ENCODE measurements at regions not wholly inside any gene's neighbourhood (a gene's known extent, or its start where the extent isn't known, plus 50 kb on each side); places are given as distances from the start of the nearest gene placed in this dataset.

DNA sequence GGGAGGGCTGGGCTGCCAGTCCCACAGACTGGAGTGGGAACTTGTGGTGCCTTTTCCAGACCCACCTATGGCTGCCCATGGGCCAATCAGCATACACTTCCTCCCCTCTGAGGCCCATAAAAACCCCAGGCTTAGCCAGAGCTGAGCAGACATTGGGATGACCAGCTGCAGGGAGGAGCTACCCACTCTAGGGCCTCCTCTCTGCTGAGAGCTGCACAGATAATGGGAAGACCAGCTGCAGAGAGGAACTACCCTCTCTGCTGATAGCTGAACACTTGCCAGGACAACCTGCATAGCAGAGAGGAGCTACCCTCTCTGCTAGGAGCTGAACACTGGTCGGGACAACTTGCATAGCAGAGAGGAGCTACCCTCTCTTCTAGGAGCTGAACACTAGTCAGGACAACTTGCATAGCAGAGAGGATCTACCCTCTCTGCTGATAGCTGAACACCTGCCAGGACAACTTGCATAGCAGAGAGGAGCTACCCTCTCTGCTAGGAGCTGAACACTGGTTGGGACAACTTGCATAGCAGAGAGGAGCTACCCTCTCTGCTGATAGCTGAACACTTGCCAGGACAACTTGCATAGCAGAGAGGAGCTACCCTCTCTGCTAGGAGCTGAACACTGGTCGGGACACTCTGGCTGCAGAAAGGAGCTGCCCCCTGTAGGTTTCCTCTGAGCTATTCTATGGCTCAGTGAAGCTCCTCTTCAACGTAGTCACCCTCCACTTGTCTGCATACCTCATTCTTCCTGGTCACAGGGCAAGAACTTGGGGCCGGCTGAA, 88.3 kb upstream of the CACUL1 start:
- TF ChIP-seq, protein P1, sequence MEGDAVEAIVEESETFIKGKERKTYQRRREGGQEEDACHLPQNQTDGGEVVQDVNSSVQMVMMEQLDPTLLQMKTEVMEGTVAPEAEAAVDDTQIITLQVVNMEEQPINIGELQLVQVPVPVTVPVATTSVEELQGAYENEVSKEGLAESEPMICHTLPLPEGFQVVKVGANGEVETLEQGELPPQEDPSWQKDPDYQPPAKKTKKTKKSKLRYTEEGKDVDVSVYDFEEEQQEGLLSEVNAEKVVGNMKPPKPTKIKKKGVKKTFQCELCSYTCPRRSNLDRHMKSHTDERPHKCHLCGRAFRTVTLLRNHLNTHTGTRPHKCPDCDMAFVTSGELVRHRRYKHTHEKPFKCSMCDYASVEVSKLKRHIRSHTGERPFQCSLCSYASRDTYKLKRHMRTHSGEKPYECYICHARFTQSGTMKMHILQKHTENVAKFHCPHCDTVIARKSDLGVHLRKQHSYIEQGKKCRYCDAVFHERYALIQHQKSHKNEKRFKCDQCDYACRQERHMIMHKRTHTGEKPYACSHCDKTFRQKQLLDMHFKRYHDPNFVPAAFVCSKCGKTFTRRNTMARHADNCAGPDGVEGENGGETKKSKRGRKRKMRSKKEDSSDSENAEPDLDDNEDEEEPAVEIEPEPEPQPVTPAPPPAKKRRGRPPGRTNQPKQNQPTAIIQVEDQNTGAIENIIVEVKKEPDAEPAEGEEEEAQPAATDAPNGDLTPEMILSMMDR (IDR thresholded peaks at IDR 0.05): no peak
- TF ChIP-seq POLR2A (IDR thresholded peaks at IDR 0.05; ENCODE audit: low read depth): no peak
